Calu3 (cell line): ENCODE measurements at regions not wholly inside any gene's neighbourhood (a gene's known extent, or its start where the extent isn't known, plus 50 kb on each side); places are given as distances from the start of the nearest gene placed in this dataset.

Experiments used
- BruUV-seq: library from RNA; stranded (reverse); fragments of 400-500 nt; replicated peaks from 2 replicates; lab custom pipeline; 2021; lab: Mats Ljungman, UMichigan
- CTCF ChIA-PET: fragments of 300-600 bp; sonication (Branson Sonifier 250); formaldehyde crosslinking; loops from one replicate; lab custom pipeline; 2022; ENCODE audit warnings: antibody characterized with exemption; lab: Charles Lee
- DNase-seq: peaks from one replicate; pipeline ENCODE4 v3.0.0; 2022
- H3K27ac Mint-ChIP-seq: one replicate; pipeline ENCODE4 v1.8.0; 2022; ENCODE audit warnings: mixed read lengths; ENCODE audit not compliant: unreplicated experiment
- H3K27me3 Mint-ChIP-seq: one replicate; pipeline ENCODE4 v1.8.0; 2022; ENCODE audit warnings: mixed read lengths; ENCODE audit not compliant: unreplicated experiment
- H3K36me3 Mint-ChIP-seq: one replicate; pipeline ENCODE4 v1.8.0; 2022; ENCODE audit warnings: mild to moderate bottlenecking, moderate library complexity, mixed read lengths; ENCODE audit not compliant: insufficient read depth, unreplicated experiment
- H3K4me1 Mint-ChIP-seq: one replicate; pipeline ENCODE4 v1.8.0; 2022; ENCODE audit warnings: mild to moderate bottlenecking, low read depth, mixed read lengths; ENCODE audit not compliant: unreplicated experiment
- H3K4me3 Mint-ChIP-seq: one replicate; pipeline ENCODE4 v1.8.0; 2022; ENCODE audit warnings: mild to moderate bottlenecking, low read depth, moderate library complexity, mixed read lengths; ENCODE audit not compliant: unreplicated experiment
- H3K9me3 Mint-ChIP-seq: one replicate; pipeline ENCODE4 v1.8.0; 2022; ENCODE audit warnings: low read depth, mixed read lengths; ENCODE audit not compliant: unreplicated experiment
- intact Hi-C: fragments of 100-400 bp; cut with micrococcal nuclease; formaldehyde crosslinking; loops from one replicate; pipeline ENCODE4 v1.10.0; 2022; ENCODE audit not compliant: unreplicated experiment
- TF ChIP-seq, protein P1 (sequence below): fragments of 200-600 bp; IDR thresholded peaks from one replicate; pipeline ENCODE4 v1.8.0; 2022; ENCODE audit warnings: antibody characterized with exemption; ENCODE audit not compliant: unreplicated experiment

- no TSS peak for BruUV-seq
- TF ChIP-seq, protein P1, sequence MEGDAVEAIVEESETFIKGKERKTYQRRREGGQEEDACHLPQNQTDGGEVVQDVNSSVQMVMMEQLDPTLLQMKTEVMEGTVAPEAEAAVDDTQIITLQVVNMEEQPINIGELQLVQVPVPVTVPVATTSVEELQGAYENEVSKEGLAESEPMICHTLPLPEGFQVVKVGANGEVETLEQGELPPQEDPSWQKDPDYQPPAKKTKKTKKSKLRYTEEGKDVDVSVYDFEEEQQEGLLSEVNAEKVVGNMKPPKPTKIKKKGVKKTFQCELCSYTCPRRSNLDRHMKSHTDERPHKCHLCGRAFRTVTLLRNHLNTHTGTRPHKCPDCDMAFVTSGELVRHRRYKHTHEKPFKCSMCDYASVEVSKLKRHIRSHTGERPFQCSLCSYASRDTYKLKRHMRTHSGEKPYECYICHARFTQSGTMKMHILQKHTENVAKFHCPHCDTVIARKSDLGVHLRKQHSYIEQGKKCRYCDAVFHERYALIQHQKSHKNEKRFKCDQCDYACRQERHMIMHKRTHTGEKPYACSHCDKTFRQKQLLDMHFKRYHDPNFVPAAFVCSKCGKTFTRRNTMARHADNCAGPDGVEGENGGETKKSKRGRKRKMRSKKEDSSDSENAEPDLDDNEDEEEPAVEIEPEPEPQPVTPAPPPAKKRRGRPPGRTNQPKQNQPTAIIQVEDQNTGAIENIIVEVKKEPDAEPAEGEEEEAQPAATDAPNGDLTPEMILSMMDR, result no peak
- peaks cover 6% of the 10 kb centered on the region for H3K9me3 Mint-ChIP-seq
Observed at GRCh38 chr3:166052440-166052839, 215.2 kb upstream of the BCHE start.

GRCh38 chr3:166029507-166029906 lies 192.3 kb upstream of the BCHE start:
- Mint-ChIP-seq H3K36me3 (no peaks in the 10 kb centered on the region), H3K27ac (no peak overlapping the region), H3K27me3 (no peaks in the 10 kb centered on the region), H3K4me1 (no peaks in the 10 kb centered on the region), H3K4me3 (no peak overlapping the region), H3K9me3 (peaks cover 14% of the 10 kb centered on the region)
- TF ChIP-seq, protein P1, result no peak
- intact Hi-C loops, result no loop called here
- DNase-seq, result no peak
- BruUV-seq, result no TSS peak
- CTCF ChIA-PET, result interaction anchor here (0.5 to 1.4 kb wide), 3 partner anchors 9 to 1335 kb away, joined by 3 read pairs; no protein-coding TSS in a partner anchor

More at GRCh38 chr3:166052440-166052839, 215.2 kb upstream of the BCHE start:
- no peaks in the 10 kb centered on the region for H3K27me3 Mint-ChIP-seq
- CTCF ChIA-PET, result interaction anchor here (1.0 kb wide), 1 partner anchor 24 kb away, joined by 4 read pairs; no protein-coding TSS in a partner anchor
- H3K27ac Mint-ChIP-seq, result no peak overlapping the region
- no peaks in the 10 kb centered on the region for H3K4me1 Mint-ChIP-seq
- H3K4me3 Mint-ChIP-seq, result no peak overlapping the region
- no peaks in the 10 kb centered on the region for H3K36me3 Mint-ChIP-seq
- intact Hi-C loops, result no loop called here
- DNase-seq, result no peak

- TF ChIP-seq, protein P1, result peak; percentile 60
- CTCF ChIA-PET, result interaction anchor here (1.0 to 2.0 kb wide), 2 partner anchors 672 to 1019 kb away, joined by 4 to 7 read pairs; no protein-coding TSS in a partner anchor
- Mint-ChIP-seq H3K27me3 (no peaks in the 10 kb centered on the region), H3K36me3 (no peaks in the 10 kb centered on the region), H3K4me1 (no peaks in the 10 kb centered on the region), H3K4me3 (no peak overlapping the region), H3K27ac (no peak overlapping the region), H3K9me3 (peaks cover 4% of the 10 kb centered on the region)
- intact Hi-C loops, result loop anchor here (1.0 to 10.0 kb wide), 7 partner anchors 542 to 1337 kb away; no protein-coding TSS in a partner anchor
- peak; percentile 64 for DNase-seq
- BruUV-seq, result no TSS peak
Observed at GRCh38 chr3:166013073-166013679, 176.0 kb upstream of the BCHE start.

GRCh38 chr3:166011771-166012170 lies 174.5 kb upstream of the BCHE start:
- H3K27ac Mint-ChIP-seq, result no peak overlapping the region
- intact Hi-C loops, result loop anchor here (5.0 to 10.0 kb wide), 3 partner anchors 543 to 1143 kb away; no protein-coding TSS in a partner anchor
- peaks cover 3% of the 10 kb centered on the region for H3K9me3 Mint-ChIP-seq
- no peaks in the 10 kb centered on the region for H3K36me3 Mint-ChIP-seq
- TF ChIP-seq, protein P1, result no peak
- BruUV-seq, result no TSS peak
- H3K4me1 Mint-ChIP-seq, result no peaks in the 10 kb centered on the region
- no peak for DNase-seq
- H3K4me3 Mint-ChIP-seq, result no peak overlapping the region
- CTCF ChIA-PET, result no interaction called here
- H3K27me3 Mint-ChIP-seq, result no peaks in the 10 kb centered on the region
